ENCODE measurements at regions not wholly inside any gene's neighbourhood (a gene's known extent, or its start where the extent isn't known, plus 50 kb on each side); places are given as distances from the start of the nearest gene placed in this dataset.

GRCh38 chr17:12546983-12547382 lies 118.7 kb upstream of the MYOCD start:
- no peak for TF ChIP-seq FOXA1 (IDR thresholded peaks at IDR 0.05)
- no peak for TF ChIP-seq ELF4 (IDR thresholded peaks at IDR 0.05)
- no peak for TF ChIP-seq FOXM1 (IDR thresholded peaks at IDR 0.05; ENCODE audit: borderline replicate concordance)
- TF ChIP-seq CTBP1 (IDR thresholded peaks at IDR 0.05; ENCODE audit: borderline replicate concordance): no peak
- TF ChIP-seq HDGF (IDR thresholded peaks at IDR 0.05; ENCODE audit: borderline replicate concordance): no peak
- no peak for TF ChIP-seq SP1 (IDR thresholded peaks at IDR 0.05)
